Nephron (organoid): ENCODE measurements at regions not wholly inside any gene's neighbourhood (a gene's known extent, or its start where the extent isn't known, plus 50 kb on each side); places are given as distances from the start of the nearest gene placed in this dataset.

ENCODE experiments used
- H3K27ac Mint-ChIP-seq, 3 experiments: 2 replicates each; pipeline ENCODE4 v1.8.0; 2020; ENCODE audit warnings: mixed read lengths in 3 of 3, mild to moderate bottlenecking in 2 of 3, moderate library complexity in 1 of 3
- H3K27me3 Mint-ChIP-seq: 2 replicates; pipeline ENCODE4 v1.8.0; 2021; ENCODE audit warnings: low read depth, mild to moderate bottlenecking, moderate library complexity, mixed read lengths
- H3K36me3 Mint-ChIP-seq: 2 replicates; pipeline ENCODE4 v1.8.0; 2020; ENCODE audit warnings: low read depth, mixed read lengths
- H3K4me1 Mint-ChIP-seq: 2 replicates; pipeline ENCODE4 v1.8.0; 2020; ENCODE audit warnings: mixed read lengths
- H3K4me3 Mint-ChIP-seq, 3 experiments: 2 replicates each; pipeline ENCODE4 v1.8.0; 2020; ENCODE audit warnings: mild to moderate bottlenecking in 3 of 3, mixed read lengths in 3 of 3, moderate library complexity in 2 of 3
- H3K9me3 Mint-ChIP-seq: 2 replicates; pipeline ENCODE4 v1.8.0; 2020; ENCODE audit warnings: mixed read lengths
- TF ChIP-seq, protein P1 (sequence below), 3 experiments: fragments of 200-600 bp; sonication (generic); IDR thresholded peaks; one replicate each; pipeline ENCODE4 v1.5.0; 2021; ENCODE audit warnings: antibody characterized with exemption in 3 of 3; ENCODE audit not compliant: unreplicated experiment in 3 of 3

DNA sequence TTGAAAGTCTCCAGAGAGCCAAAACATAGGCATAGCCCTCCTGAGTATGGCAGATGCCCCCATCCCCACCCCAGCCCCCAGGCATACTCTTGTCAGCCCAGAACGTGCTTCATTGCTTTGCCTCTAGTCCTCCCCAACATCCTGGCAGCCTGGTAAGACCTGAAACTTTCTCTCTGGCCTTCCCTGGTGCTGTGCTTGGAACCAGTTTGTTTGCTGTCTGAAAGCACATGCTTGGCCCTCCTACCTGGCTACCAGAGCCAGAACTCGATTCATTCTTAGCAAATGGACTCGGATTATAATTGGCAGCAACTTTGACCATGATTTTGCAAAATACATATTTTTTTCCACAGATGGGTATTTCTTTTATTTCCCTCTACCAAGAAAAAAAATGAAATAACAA lies 248.1 kb downstream of the USP46 start:
- Mint-ChIP-seq H3K27me3 (peaks cover 8% of the 10 kb centered on the region), H3K4me1 (peaks cover 13% of the 10 kb centered on the region), H3K27ac (no peak overlapping the region), H3K9me3 (peaks cover 22% of the 10 kb centered on the region), H3K36me3 (peaks cover 14% of the 10 kb centered on the region), H3K4me3 (no peak overlapping the region)
- TF ChIP-seq, protein P1, sequence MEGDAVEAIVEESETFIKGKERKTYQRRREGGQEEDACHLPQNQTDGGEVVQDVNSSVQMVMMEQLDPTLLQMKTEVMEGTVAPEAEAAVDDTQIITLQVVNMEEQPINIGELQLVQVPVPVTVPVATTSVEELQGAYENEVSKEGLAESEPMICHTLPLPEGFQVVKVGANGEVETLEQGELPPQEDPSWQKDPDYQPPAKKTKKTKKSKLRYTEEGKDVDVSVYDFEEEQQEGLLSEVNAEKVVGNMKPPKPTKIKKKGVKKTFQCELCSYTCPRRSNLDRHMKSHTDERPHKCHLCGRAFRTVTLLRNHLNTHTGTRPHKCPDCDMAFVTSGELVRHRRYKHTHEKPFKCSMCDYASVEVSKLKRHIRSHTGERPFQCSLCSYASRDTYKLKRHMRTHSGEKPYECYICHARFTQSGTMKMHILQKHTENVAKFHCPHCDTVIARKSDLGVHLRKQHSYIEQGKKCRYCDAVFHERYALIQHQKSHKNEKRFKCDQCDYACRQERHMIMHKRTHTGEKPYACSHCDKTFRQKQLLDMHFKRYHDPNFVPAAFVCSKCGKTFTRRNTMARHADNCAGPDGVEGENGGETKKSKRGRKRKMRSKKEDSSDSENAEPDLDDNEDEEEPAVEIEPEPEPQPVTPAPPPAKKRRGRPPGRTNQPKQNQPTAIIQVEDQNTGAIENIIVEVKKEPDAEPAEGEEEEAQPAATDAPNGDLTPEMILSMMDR (IDR thresholded peaks at IDR 0.05; ENCODE audit: unreplicated experiment in 3 of 3), result no peak

DNA sequence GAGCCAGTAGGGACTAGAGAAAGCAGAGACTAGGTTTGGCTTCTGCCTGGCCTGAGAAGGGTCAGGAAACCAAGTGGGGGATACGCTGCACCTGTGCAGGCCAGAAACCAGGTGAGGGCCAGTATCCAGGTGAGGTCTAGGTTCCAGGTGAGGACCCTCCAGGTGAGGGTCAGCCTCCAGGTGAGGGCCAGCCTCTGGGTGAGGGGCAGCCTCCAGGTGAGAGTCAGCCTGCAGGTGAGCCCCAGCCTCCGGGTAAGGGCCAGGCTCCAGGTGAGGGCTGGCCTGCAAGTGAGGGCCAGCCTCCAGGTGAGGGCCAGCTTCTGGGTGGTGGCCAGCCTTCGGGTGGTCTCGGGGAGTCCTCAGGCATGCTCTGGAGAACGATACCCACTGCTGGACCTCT lies 238.8 kb downstream of the USP46 start:
- no peaks in the 10 kb centered on the region for H3K27me3 Mint-ChIP-seq
- peaks cover 14% of the 10 kb centered on the region for H3K4me1 Mint-ChIP-seq
- H3K4me3 Mint-ChIP-seq, result no peak overlapping the region
- peaks cover 5% of the 10 kb centered on the region for H3K9me3 Mint-ChIP-seq
- H3K27ac Mint-ChIP-seq, result peak overlapping the region in 2 of 3 experiments; percentile 19 to 70
- TF ChIP-seq, protein P1 (IDR thresholded peaks at IDR 0.05; ENCODE audit: unreplicated experiment in 3 of 3), result no peak
- H3K36me3 Mint-ChIP-seq, result no peaks in the 10 kb centered on the region

GRCh38 chr4:52421811-52422213 lies 237.3 kb downstream of the USP46 start:
- peaks cover 5% of the 10 kb centered on the region for H3K9me3 Mint-ChIP-seq
- H3K27me3 Mint-ChIP-seq, result no peaks in the 10 kb centered on the region
- no peak overlapping the region for H3K4me3 Mint-ChIP-seq
- peaks cover 14% of the 10 kb centered on the region for H3K4me1 Mint-ChIP-seq
- peak overlapping the region; percentile 15 to 45 (median 24) for H3K27ac Mint-ChIP-seq
- TF ChIP-seq, protein P1 (IDR thresholded peaks at IDR 0.05; ENCODE audit: unreplicated experiment in 3 of 3), result no peak
- no peaks in the 10 kb centered on the region for H3K36me3 Mint-ChIP-seq

DNA sequence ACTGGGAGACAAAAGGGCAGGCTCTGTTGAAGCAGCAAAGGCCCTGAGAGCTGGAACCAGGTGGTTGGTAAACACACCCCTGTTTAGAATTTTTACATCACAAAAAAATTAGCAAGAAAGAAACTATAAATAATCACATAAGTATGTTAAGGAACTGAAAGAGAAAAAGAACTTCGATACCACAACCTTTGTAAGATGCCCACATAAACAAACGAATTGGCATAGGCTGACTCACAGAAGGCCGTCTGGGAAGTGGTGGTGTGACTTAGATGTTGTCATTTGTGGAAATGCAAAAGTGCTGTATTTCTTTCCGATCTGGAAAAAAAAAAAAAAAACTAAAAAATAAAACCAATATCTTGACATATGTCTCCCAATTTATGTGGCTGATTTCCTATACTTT lies 235.1 kb downstream of the USP46 start:
- Mint-ChIP-seq H3K36me3 (no peaks in the 10 kb centered on the region), H3K4me1 (peaks cover 14% of the 10 kb centered on the region), H3K4me3 (no peak overlapping the region), H3K27ac (peak overlapping the region in 1 of 3 experiments; percentile 88), H3K27me3 (no peaks in the 10 kb centered on the region), H3K9me3 (peaks cover 1% of the 10 kb centered on the region)
- TF ChIP-seq, protein P1 (IDR thresholded peaks at IDR 0.05; ENCODE audit: unreplicated experiment in 3 of 3), result no peak

GRCh38 chr4:52425751-52426326 lies 233.3 kb downstream of the USP46 start:
- no peaks in the 10 kb centered on the region for H3K9me3 Mint-ChIP-seq
- H3K27ac Mint-ChIP-seq, result no peak overlapping the region
- TF ChIP-seq, protein P1 (IDR thresholded peaks at IDR 0.05; ENCODE audit: unreplicated experiment in 3 of 3), result no peak
- H3K4me3 Mint-ChIP-seq, result no peak overlapping the region
- no peaks in the 10 kb centered on the region for H3K36me3 Mint-ChIP-seq
- H3K4me1 Mint-ChIP-seq, result peaks cover 16% of the 10 kb centered on the region
- no peaks in the 10 kb centered on the region for H3K27me3 Mint-ChIP-seq

DNA sequence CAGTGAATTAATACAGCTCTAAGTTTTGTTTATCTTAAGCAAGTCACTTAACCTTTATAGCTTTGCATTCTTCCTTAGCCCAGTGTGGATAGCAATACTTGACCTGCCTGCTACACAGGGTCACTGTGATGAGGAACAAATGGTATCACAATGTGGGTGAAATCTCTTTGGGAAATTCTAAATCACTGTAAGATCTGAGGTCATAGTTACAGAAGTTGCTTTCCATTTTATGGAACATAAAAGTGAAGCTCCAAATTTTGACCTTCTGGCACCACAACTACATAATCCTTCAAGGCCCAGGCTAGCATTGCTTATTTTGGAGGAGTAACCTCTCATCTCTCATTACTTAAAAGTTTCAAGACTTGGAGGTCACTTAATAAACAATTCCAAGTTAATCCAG lies 227.7 kb downstream of the USP46 start:
- Mint-ChIP-seq H3K4me1 (peaks cover 18% of the 10 kb centered on the region), H3K36me3 (no peaks in the 10 kb centered on the region), H3K4me3 (no peak overlapping the region), H3K27me3 (no peaks in the 10 kb centered on the region), H3K9me3 (no peaks in the 10 kb centered on the region), H3K27ac (peak overlapping the region; percentile 85 to 90 (median 85))
- TF ChIP-seq, protein P1 (IDR thresholded peaks at IDR 0.05; ENCODE audit: unreplicated experiment in 3 of 3), result no peak
